Left ventricle myocardium inferior (tissue), 1 donor: ENCODE measurements at regions not wholly inside any gene's neighbourhood (a gene's known extent, or its start where the extent isn't known, plus 50 kb on each side); places are given as distances from the start of the nearest gene placed in this dataset.
A peak's percentile ranks its signal among the peaks of the same experiment; 100 is the strongest.

Source experiments
- DNase-seq: peaks from one replicate; pipeline ENCODE4 v3.0.0-alpha.2; 2020
- H3K27ac ChIP-seq: fragments of 200-600 bp; replicated peaks from 2 replicates; pipeline ENCODE4 v1.8.0; 2021
- H3K27me3 ChIP-seq: fragments of 200-600 bp; 2 replicates; pipeline ENCODE4 v1.8.0; 2021; ENCODE audit warnings: low read depth
- H3K36me3 ChIP-seq: fragments of 200-600 bp; 2 replicates; pipeline ENCODE4 v1.8.0; 2021
- H3K4me1 ChIP-seq: fragments of 200-600 bp; 2 replicates; pipeline ENCODE4 v1.8.0; 2021
- H3K4me3 ChIP-seq: fragments of 200-600 bp; 2 replicates; pipeline ENCODE4 v1.8.0; 2021; ENCODE audit warnings: mild to moderate bottlenecking, moderate library complexity
- H3K9me3 ChIP-seq: fragments of 200-600 bp; replicated peaks from 2 replicates; pipeline ENCODE4 v1.8.0; 2021
- intact Hi-C: fragments of 100-400 bp; cut with micrococcal nuclease; formaldehyde crosslinking; loops from one replicate; pipeline ENCODE4 v1.11.0; 2022
- TF ChIP-seq, protein P1 (sequence below): fragments of 200-600 bp; IDR thresholded peaks from 2 replicates; pipeline ENCODE4 v1.8.0; 2021; ENCODE audit warnings: antibody characterized with exemption, mild to moderate bottlenecking, borderline replicate concordance
- donor health status: DM: no; HTN: yes; CAD: no; lungs with severe emphysema.

DNA sequence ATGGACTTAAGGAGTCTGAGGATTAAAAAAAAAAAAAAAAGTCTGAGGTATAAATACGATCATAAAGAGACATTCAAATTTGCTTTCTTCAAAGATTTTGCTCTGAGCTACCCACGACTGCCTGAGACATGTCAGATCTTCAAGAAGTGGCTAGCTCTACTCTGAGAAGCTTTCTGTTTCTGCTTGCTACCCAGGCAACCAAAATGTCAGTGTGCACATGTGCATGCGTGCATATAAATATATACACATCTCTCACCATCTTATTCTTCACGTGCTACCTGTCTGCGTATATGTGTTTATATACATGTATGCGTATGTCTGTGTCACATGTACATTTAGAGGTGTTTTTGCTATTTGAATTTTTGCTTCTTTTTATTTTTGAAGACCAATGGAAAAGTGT is 299.6 kb upstream of the STXBP5 start:
- no peak for DNase-seq
- Histone ChIP-seq H3K4me3 (no peak overlapping the region), H3K36me3 (no peaks in the 10 kb centered on the region), H3K27ac (no peak overlapping the region), H3K4me1 (peaks cover 16% of the 10 kb centered on the region), H3K27me3 (no peaks in the 10 kb centered on the region), H3K9me3 (no peaks in the 10 kb centered on the region)
- intact Hi-C loops: no loop called here
- TF ChIP-seq, protein P1, sequence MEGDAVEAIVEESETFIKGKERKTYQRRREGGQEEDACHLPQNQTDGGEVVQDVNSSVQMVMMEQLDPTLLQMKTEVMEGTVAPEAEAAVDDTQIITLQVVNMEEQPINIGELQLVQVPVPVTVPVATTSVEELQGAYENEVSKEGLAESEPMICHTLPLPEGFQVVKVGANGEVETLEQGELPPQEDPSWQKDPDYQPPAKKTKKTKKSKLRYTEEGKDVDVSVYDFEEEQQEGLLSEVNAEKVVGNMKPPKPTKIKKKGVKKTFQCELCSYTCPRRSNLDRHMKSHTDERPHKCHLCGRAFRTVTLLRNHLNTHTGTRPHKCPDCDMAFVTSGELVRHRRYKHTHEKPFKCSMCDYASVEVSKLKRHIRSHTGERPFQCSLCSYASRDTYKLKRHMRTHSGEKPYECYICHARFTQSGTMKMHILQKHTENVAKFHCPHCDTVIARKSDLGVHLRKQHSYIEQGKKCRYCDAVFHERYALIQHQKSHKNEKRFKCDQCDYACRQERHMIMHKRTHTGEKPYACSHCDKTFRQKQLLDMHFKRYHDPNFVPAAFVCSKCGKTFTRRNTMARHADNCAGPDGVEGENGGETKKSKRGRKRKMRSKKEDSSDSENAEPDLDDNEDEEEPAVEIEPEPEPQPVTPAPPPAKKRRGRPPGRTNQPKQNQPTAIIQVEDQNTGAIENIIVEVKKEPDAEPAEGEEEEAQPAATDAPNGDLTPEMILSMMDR: no peak

DNA sequence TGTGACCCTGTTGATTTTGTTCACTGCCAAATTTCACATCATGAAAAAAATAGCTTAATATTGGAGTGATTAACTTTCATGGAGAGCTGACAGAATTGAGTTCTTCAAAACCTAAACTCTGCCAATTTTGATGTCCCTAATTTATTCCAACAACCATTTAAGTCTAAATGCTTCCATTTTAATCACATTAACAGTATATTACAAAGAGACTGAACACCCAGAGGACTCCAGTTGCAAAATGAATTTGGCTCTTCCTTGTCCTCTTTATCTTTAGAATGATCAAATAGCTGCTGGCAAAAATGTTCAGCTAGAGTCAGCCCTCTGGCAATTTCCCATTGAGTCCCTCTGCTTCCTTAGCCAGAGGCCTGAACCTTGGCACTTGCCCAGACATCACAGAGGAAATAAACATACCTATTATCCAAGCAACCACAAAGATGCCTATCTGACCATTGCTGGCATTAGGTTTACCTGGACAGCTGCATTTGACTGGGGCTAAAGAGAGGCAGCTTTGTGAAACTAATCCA is 299.0 kb upstream of the STXBP5 start:
- H3K4me1 ChIP-seq: peaks cover 16% of the 10 kb centered on the region
- no peaks in the 10 kb centered on the region for H3K9me3 ChIP-seq
- H3K27me3 ChIP-seq: no peaks in the 10 kb centered on the region
- no peak for DNase-seq
- TF ChIP-seq, protein P1: no peak
- no peaks in the 10 kb centered on the region for H3K36me3 ChIP-seq
- no peak overlapping the region for H3K4me3 ChIP-seq
- H3K27ac ChIP-seq: peak overlapping the region; percentile 17
- intact Hi-C loops: no loop called here

DNA sequence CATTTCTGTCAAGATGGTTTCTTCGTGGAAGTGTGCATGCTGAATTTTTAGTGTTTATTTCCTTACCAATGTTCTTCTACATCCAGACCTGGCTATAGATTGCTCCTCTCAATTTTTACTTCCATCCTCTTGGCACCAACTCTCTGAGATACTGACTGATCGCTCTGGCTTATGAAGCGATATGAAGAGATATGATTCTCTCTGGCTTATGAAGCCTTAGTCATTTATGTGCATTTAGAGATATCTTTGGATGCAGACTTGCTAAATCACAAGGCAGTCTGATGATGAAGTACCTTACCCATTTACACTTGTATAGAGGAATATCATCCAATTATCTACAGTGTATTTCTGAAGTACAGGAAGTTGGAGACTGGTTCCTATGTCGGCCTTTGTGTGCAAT is 295.4 kb upstream of the STXBP5 start:
- intact Hi-C loops: no loop called here
- Histone ChIP-seq H3K4me3 (no peak overlapping the region), H3K9me3 (no peaks in the 10 kb centered on the region), H3K4me1 (peaks cover 21% of the 10 kb centered on the region), H3K27ac (no peak overlapping the region), H3K36me3 (no peaks in the 10 kb centered on the region), H3K27me3 (no peaks in the 10 kb centered on the region)
- TF ChIP-seq, protein P1: no peak
- DNase-seq: no peak

DNA sequence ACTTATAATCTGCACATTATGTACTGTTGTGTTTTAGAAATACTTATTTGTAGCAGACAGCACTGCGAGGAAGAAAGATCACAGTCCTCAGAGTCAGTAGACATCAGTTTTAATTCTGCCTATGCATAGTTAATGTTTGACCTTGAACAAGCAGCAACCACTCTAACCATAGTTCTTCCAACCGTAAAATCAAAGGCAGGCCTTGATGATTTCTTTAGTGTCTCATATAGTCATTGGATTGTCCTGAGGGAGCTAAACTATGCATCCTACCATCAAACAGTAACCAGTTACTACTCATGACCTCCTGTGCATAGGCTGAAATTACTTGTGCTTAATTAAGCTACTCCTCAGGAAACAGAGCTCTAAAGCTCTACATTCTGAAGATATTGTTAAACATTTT is 294.8 kb upstream of the STXBP5 start:
- TF ChIP-seq, protein P1: no peak
- intact Hi-C loops: no loop called here
- H3K27ac ChIP-seq: no peak overlapping the region
- no peaks in the 10 kb centered on the region for H3K27me3 ChIP-seq
- no peaks in the 10 kb centered on the region for H3K36me3 ChIP-seq
- H3K4me3 ChIP-seq: no peak overlapping the region
- peaks cover 24% of the 10 kb centered on the region for H3K4me1 ChIP-seq
- H3K9me3 ChIP-seq: no peaks in the 10 kb centered on the region
- no peak for DNase-seq

DNA sequence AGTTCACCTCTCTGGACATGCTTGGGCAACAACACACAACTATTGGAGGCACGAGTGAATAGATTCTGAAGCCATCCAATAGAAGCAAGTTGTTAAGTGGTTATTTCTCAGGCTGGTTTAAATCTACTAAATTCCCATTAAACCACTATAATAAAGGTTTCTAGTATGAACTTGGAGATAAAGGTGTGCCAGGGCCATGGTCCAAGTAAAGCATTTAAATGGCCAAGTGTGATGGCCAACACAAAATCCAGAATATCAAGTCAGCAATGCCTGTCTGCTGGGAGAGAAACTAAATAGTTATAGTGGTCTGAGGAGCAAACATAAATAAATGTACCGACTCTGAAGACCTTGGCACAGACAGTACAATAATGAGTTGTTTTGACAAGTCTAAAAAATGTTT is 294.3 kb upstream of the STXBP5 start:
- H3K4me1 ChIP-seq: peaks cover 24% of the 10 kb centered on the region
- TF ChIP-seq, protein P1: no peak
- no peaks in the 10 kb centered on the region for H3K9me3 ChIP-seq
- no peak overlapping the region for H3K27ac ChIP-seq
- no peak overlapping the region for H3K4me3 ChIP-seq
- H3K27me3 ChIP-seq: no peaks in the 10 kb centered on the region
- no peak for DNase-seq
- intact Hi-C loops: no loop called here
- no peaks in the 10 kb centered on the region for H3K36me3 ChIP-seq

DNA sequence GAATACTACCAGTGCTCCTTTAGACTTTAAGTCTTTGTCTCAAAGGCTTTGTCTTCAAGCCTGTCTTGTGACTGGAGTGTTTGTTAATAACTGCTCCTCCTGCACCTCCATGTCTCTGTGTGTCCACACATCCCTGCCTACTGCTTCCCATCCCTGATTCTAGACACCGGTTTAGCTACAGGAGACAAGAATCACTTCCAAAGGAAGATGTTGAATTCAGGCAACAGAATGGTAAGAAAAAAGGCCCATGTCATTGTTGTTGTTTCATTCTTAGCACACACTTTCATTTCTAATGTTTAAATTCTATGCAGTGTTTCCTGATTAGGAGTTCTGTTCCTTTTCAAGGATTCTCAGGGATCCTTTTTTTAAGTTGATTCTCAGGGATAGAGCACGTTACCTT is 293.6 kb upstream of the STXBP5 start:
- Histone ChIP-seq H3K36me3 (no peaks in the 10 kb centered on the region), H3K4me1 (peaks cover 24% of the 10 kb centered on the region), H3K9me3 (no peaks in the 10 kb centered on the region), H3K27me3 (no peaks in the 10 kb centered on the region), H3K4me3 (no peak overlapping the region), H3K27ac (no peak overlapping the region)
- no peak for DNase-seq
- intact Hi-C loops: no loop called here
- TF ChIP-seq, protein P1: no peak
